Hepatocyte (in vitro differentiated cells): ENCODE measurements at regions not wholly inside any gene's neighbourhood (a gene's known extent, or its start where the extent isn't known, plus 50 kb on each side); places are given as distances from the start of the nearest gene placed in this dataset.
A peak's percentile ranks its signal among the peaks of the same experiment; 100 is the strongest.

Source experiments
- EZH2 ChIP-seq: fragments of 200-600 bp; sonication (generic); IDR thresholded peaks from 2 replicates; pipeline ENCODE4 v1.6.1; 2016; ENCODE audit warnings: antibody characterized with exemption, mild to moderate bottlenecking, borderline replicate concordance
- EZH2phosphoT487 ChIP-seq: fragments of 200-600 bp; sonication (generic); IDR thresholded peaks from one replicate; pipeline ENCODE4 v1.6.1; 2018; ENCODE audit warnings: antibody characterized with exemption, mild to moderate bottlenecking, low read depth, moderate library complexity; ENCODE audit not compliant: unreplicated experiment, severe bottlenecking
- TF ChIP-seq, protein P1 (sequence below): fragments of 200-600 bp; sonication (generic); IDR thresholded peaks from 2 replicates; pipeline ENCODE4 v1.5.1; 2016; ENCODE audit warnings: antibody characterized with exemption, mild to moderate bottlenecking; ENCODE audit not compliant: poor library complexity

DNA sequence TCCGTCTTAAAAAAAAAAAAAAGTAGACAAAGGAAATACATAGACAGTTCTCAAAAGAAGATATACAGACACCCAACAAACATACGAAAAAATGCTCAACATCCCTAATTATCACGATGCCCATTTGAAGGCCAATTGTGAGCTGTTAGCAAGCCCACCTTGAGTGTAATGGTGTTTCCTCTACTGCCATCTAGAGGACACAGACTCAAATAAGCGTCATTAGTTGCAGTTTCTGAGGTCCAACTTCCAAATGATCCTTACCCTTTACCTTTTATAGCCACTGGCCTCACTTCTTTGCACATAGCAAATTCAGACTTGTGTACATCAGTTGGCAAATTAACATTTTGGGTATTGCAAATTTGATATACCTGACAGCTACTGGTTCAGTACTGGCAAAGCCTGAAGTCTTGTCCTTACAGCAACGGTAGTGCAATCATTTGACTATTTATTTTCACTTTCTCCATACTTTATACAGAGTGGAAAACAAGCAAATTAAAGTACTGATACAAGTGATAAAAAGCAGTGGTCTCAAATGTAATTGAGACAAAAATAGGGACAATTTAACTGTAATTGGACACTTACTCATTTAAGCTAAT lies 536.3 kb upstream of the EEF2KMT start:
- TF ChIP-seq, protein P1, sequence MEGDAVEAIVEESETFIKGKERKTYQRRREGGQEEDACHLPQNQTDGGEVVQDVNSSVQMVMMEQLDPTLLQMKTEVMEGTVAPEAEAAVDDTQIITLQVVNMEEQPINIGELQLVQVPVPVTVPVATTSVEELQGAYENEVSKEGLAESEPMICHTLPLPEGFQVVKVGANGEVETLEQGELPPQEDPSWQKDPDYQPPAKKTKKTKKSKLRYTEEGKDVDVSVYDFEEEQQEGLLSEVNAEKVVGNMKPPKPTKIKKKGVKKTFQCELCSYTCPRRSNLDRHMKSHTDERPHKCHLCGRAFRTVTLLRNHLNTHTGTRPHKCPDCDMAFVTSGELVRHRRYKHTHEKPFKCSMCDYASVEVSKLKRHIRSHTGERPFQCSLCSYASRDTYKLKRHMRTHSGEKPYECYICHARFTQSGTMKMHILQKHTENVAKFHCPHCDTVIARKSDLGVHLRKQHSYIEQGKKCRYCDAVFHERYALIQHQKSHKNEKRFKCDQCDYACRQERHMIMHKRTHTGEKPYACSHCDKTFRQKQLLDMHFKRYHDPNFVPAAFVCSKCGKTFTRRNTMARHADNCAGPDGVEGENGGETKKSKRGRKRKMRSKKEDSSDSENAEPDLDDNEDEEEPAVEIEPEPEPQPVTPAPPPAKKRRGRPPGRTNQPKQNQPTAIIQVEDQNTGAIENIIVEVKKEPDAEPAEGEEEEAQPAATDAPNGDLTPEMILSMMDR = peak; percentile 53
- TF ChIP-seq EZH2phosphoT487 (no peak), EZH2 (no peak)
